ENCODE measurements at regions not wholly inside any gene's neighbourhood (a gene's known extent, or its start where the extent isn't known, plus 50 kb on each side); places are given as distances from the start of the nearest gene placed in this dataset.

GRCh38 chr15:53354874-53355273, 404.6 kb downstream of the WDR72 start:
- Histone ChIP-seq H3K9me3 (no peaks in the 10 kb centered on the region), H3K4me3 (no peak overlapping the region), H3K27me3 (no peaks in the 10 kb centered on the region), H3K36me3 (no peaks in the 10 kb centered on the region), H3K27ac (replicated peaks in 1 of 4) (no peak overlapping the region), H3K4me1 (no peaks in the 10 kb centered on the region)
- DNase-seq (ENCODE audit: extremely low spot score), result no peak
- no peak for TF ChIP-seq POLR2AphosphoS5 (IDR thresholded peaks at IDR 0.05)
- TF ChIP-seq POLR2A (IDR thresholded peaks at IDR 0.05; ENCODE audit: low read depth), result no peak
- no peak for TF ChIP-seq EP300 (IDR thresholded peaks at IDR 0.05)
- TF ChIP-seq, protein P1, sequence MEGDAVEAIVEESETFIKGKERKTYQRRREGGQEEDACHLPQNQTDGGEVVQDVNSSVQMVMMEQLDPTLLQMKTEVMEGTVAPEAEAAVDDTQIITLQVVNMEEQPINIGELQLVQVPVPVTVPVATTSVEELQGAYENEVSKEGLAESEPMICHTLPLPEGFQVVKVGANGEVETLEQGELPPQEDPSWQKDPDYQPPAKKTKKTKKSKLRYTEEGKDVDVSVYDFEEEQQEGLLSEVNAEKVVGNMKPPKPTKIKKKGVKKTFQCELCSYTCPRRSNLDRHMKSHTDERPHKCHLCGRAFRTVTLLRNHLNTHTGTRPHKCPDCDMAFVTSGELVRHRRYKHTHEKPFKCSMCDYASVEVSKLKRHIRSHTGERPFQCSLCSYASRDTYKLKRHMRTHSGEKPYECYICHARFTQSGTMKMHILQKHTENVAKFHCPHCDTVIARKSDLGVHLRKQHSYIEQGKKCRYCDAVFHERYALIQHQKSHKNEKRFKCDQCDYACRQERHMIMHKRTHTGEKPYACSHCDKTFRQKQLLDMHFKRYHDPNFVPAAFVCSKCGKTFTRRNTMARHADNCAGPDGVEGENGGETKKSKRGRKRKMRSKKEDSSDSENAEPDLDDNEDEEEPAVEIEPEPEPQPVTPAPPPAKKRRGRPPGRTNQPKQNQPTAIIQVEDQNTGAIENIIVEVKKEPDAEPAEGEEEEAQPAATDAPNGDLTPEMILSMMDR (IDR thresholded peaks at IDR 0.05), result no peak
- intact Hi-C loops (cut with DNase I), result no loop called here

- no peak overlapping the region for H3K4me3 ChIP-seq
- intact Hi-C loops (cut with DNase I), result no loop called here
- no peaks in the 10 kb centered on the region for H3K9me3 ChIP-seq
Measured at GRCh38 chr15:53351373-53351772, 408.1 kb downstream of the WDR72 start.

GRCh38 chr15:53346583-53346982, 412.9 kb downstream of the WDR72 start:
- no peak overlapping the region for H3K27ac ChIP-seq (replicated peaks in 1 of 4)
- no peaks in the 10 kb centered on the region for H3K27me3 ChIP-seq
- intact Hi-C loops (cut with DNase I), result no loop called here
- TF ChIP-seq, protein P1 (IDR thresholded peaks at IDR 0.05), result no peak
- no peak for TF ChIP-seq POLR2AphosphoS5 (IDR thresholded peaks at IDR 0.05)
- no peak for TF ChIP-seq POLR2A (IDR thresholded peaks at IDR 0.05; ENCODE audit: low read depth)
- TF ChIP-seq EP300 (IDR thresholded peaks at IDR 0.05), result no peak
- H3K4me1 ChIP-seq, result no peaks in the 10 kb centered on the region
- no peaks in the 10 kb centered on the region for H3K36me3 ChIP-seq
- H3K4me3 ChIP-seq, result no peak overlapping the region
- H3K9me3 ChIP-seq, result no peaks in the 10 kb centered on the region
- DNase-seq (ENCODE audit: extremely low spot score), result no peak
- 83% methylated on average over 3 of the region's 3 CpGs for WGBS

More at GRCh38 chr15:53351373-53351772, 408.1 kb downstream of the WDR72 start:
- 59% methylated on average over 3 of the region's 3 CpGs for WGBS
- DNase-seq (ENCODE audit: extremely low spot score), result no peak
- no peaks in the 10 kb centered on the region for H3K36me3 ChIP-seq
- H3K27ac ChIP-seq (replicated peaks in 1 of 4), result no peak overlapping the region
- TF ChIP-seq POLR2A (IDR thresholded peaks at IDR 0.05; ENCODE audit: low read depth) (no peak), POLR2AphosphoS5 (IDR thresholded peaks at IDR 0.05) (no peak), EP300 (IDR thresholded peaks at IDR 0.05) (no peak)
- TF ChIP-seq, protein P1 (IDR thresholded peaks at IDR 0.05), result no peak
- H3K4me1 ChIP-seq, result no peaks in the 10 kb centered on the region
- H3K27me3 ChIP-seq, result no peaks in the 10 kb centered on the region

GRCh38 chr15:53331328-53332190, 427.9 kb downstream of the WDR72 start:
- Histone ChIP-seq H3K27ac (replicated peaks in 1 of 4) (no peak overlapping the region), H3K9me3 (no peaks in the 10 kb centered on the region), H3K27me3 (peaks cover 0 to 4% (median 0%) of the 10 kb centered on the region in 4 donors), H3K36me3 (no peaks in the 10 kb centered on the region), H3K4me3 (no peak overlapping the region), H3K4me1 (no peaks in the 10 kb centered on the region)
- DNase-seq (ENCODE audit: extremely low spot score), result peak; percentile 62
- 58% methylated on average over 3 of the region's 3 CpGs for WGBS
- TF ChIP-seq POLR2A (IDR thresholded peaks at IDR 0.05; ENCODE audit: low read depth) (no peak), POLR2AphosphoS5 (IDR thresholded peaks at IDR 0.05) (no peak), EP300 (IDR thresholded peaks at IDR 0.05) (no peak)
- TF ChIP-seq, protein P1 (IDR thresholded peaks at IDR 0.05), result no peak
- intact Hi-C loops (cut with DNase I), result no loop called here

Measured in esophagus muscularis mucosa (tissue), 4 donors.